Fibroblast of lung (primary cell): ENCODE measurements at regions not wholly inside any gene's neighbourhood (a gene's known extent, or its start where the extent isn't known, plus 50 kb on each side); places are given as distances from the start of the nearest gene placed in this dataset.

Experiments
- EZH2 ChIP-seq: IDR thresholded peaks from 2 replicates; pipeline ENCODE4 v1.5.1; 2012; ENCODE audit warnings: low read length, control low read depth, mild to moderate bottlenecking; ENCODE audit errors: missing control alignments
- TF ChIP-seq, protein P1 (sequence below), 2 donors: IDR thresholded peaks in 1 of 2; conservative IDR thresholded peaks in 1 of 2; 1 replicate in 1 of 2; 2 replicates in 1 of 2; pipeline ENCODE4 v1.5.1; 2011 to 2012; ENCODE audit warnings: low read length in 2 of 2, control low read depth in 1 of 2, inconsistent platforms in 1 of 2, low read depth in 1 of 2, mild to moderate bottlenecking in 1 of 2

GRCh38 chr4:98779088-98779487, 120.7 kb upstream of the TSPAN5 start:
- TF ChIP-seq, protein P1, sequence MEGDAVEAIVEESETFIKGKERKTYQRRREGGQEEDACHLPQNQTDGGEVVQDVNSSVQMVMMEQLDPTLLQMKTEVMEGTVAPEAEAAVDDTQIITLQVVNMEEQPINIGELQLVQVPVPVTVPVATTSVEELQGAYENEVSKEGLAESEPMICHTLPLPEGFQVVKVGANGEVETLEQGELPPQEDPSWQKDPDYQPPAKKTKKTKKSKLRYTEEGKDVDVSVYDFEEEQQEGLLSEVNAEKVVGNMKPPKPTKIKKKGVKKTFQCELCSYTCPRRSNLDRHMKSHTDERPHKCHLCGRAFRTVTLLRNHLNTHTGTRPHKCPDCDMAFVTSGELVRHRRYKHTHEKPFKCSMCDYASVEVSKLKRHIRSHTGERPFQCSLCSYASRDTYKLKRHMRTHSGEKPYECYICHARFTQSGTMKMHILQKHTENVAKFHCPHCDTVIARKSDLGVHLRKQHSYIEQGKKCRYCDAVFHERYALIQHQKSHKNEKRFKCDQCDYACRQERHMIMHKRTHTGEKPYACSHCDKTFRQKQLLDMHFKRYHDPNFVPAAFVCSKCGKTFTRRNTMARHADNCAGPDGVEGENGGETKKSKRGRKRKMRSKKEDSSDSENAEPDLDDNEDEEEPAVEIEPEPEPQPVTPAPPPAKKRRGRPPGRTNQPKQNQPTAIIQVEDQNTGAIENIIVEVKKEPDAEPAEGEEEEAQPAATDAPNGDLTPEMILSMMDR (conservative IDR thresholded peaks at IDR 0.05 in 1 of 2, IDR thresholded peaks at IDR 0.05 in 1 of 2; ENCODE audit: low read depth in 1 of 2, low read length in 2 of 2): no peak
- no peak for TF ChIP-seq EZH2
